HUES64 (cell line): ENCODE measurements at regions not wholly inside any gene's neighbourhood (a gene's known extent, or its start where the extent isn't known, plus 50 kb on each side); places are given as distances from the start of the nearest gene placed in this dataset.

Experiments
- H3K27ac ChIP-seq: 2 replicates; pipeline ENCODE4 v1.7.0; 2013; ENCODE audit warnings: low read depth, low read length, inconsistent platforms
- H3K27me3 ChIP-seq: 2 replicates; pipeline ENCODE4 v1.6.1; 2013; ENCODE audit warnings: mild to moderate bottlenecking, low read length; ENCODE audit not compliant: insufficient read depth
- H3K36me3 ChIP-seq: 2 replicates; pipeline ENCODE4 v1.6.1; 2013; ENCODE audit warnings: mild to moderate bottlenecking, low read length; ENCODE audit not compliant: insufficient read depth
- H3K4me1 ChIP-seq: 2 replicates; pipeline ENCODE4 v1.6.1; 2013; ENCODE audit warnings: mild to moderate bottlenecking, low read length, moderate library complexity; ENCODE audit not compliant: insufficient read depth
- H3K4me3 ChIP-seq: 2 replicates; pipeline ENCODE4 v1.5.1; 2013; ENCODE audit warnings: mild to moderate bottlenecking, low read length, moderate library complexity
- H3K9ac ChIP-seq: 2 replicates; pipeline ENCODE4 v1.6.1; 2013; ENCODE audit warnings: mild to moderate bottlenecking, low read depth, low read length
- H3K9me3 ChIP-seq: 2 replicates; pipeline ENCODE4 v1.6.1; 2013; ENCODE audit warnings: low read depth, low read length; ENCODE audit not compliant: insufficient read depth
- WGBS: fragments of 150-250, 120-280 bp; methylation state at CpG from one replicate; pipeline ENCODE4 v1.1.7; 2013; ENCODE audit warnings: missing lambda C conversion rate; 5-methylcytosine and 5-hydroxymethylcytosine counted together

GRCh38 chr2:238633426-238634328 is 206.9 kb downstream of the ASB1 start:
- Histone ChIP-seq H3K9me3 (no peaks in the 10 kb centered on the region), H3K9ac (no peak overlapping the region), H3K4me1 (no peaks in the 10 kb centered on the region), H3K27me3 (no peaks in the 10 kb centered on the region), H3K27ac (no peak overlapping the region), H3K4me3 (no peak overlapping the region), H3K36me3 (no peaks in the 10 kb centered on the region)
- 91% methylated on average over 40 of the region's 41 CpGs for WGBS

- Histone ChIP-seq H3K27me3 (no peaks in the 10 kb centered on the region), H3K9me3 (no peaks in the 10 kb centered on the region), H3K9ac (no peak overlapping the region), H3K4me1 (no peaks in the 10 kb centered on the region), H3K27ac (no peak overlapping the region), H3K4me3 (no peak overlapping the region), H3K36me3 (no peaks in the 10 kb centered on the region)
- 90% methylated on average over 12 of the region's 12 CpGs for WGBS
These were observed 208.1 kb downstream of the ASB1 start for GRCh38 chr2:238634701-238635357.

- 94% methylated on average over 8 of the region's 8 CpGs for WGBS
- H3K27me3 ChIP-seq = no peaks in the 10 kb centered on the region
These were observed 208.9 kb downstream of the ASB1 start for GRCh38 chr2:238635647-238636051.

GRCh38 chr2:238636269-238637073 is 209.7 kb downstream of the ASB1 start:
- 93% methylated on average over 23 of the region's 23 CpGs for WGBS
- Histone ChIP-seq H3K9ac (no peak overlapping the region), H3K36me3 (no peaks in the 10 kb centered on the region), H3K27me3 (no peaks in the 10 kb centered on the region), H3K27ac (no peak overlapping the region), H3K4me1 (no peaks in the 10 kb centered on the region), H3K4me3 (no peak overlapping the region), H3K9me3 (no peaks in the 10 kb centered on the region)

More at GRCh38 chr2:238635647-238636051, 208.9 kb downstream of the ASB1 start:
- no peaks in the 10 kb centered on the region for H3K9me3 ChIP-seq
- H3K27ac ChIP-seq = no peak overlapping the region
- no peaks in the 10 kb centered on the region for H3K4me1 ChIP-seq
- H3K36me3 ChIP-seq = no peaks in the 10 kb centered on the region
- H3K9ac ChIP-seq = no peak overlapping the region
- H3K4me3 ChIP-seq = no peak overlapping the region

GRCh38 chr2:238638100-238638981 is 209.5 kb upstream of the TWIST2 start:
- no peak overlapping the region for H3K27ac ChIP-seq
- WGBS = 91% methylated on average over 20 of the region's 20 CpGs
- H3K27me3 ChIP-seq = no peaks in the 10 kb centered on the region
- no peak overlapping the region for H3K9ac ChIP-seq
- no peaks in the 10 kb centered on the region for H3K36me3 ChIP-seq
- H3K4me3 ChIP-seq = no peak overlapping the region
- no peaks in the 10 kb centered on the region for H3K9me3 ChIP-seq
- no peaks in the 10 kb centered on the region for H3K4me1 ChIP-seq

GRCh38 chr2:238638982-238639628 is 208.8 kb upstream of the TWIST2 start:
- H3K36me3 ChIP-seq = no peaks in the 10 kb centered on the region
- WGBS = 95% methylated on average over 17 of the region's 17 CpGs
- no peaks in the 10 kb centered on the region for H3K27me3 ChIP-seq
- H3K9ac ChIP-seq = no peak overlapping the region
- H3K9me3 ChIP-seq = no peaks in the 10 kb centered on the region
- H3K27ac ChIP-seq = no peak overlapping the region
- H3K4me3 ChIP-seq = no peak overlapping the region
- no peaks in the 10 kb centered on the region for H3K4me1 ChIP-seq

GRCh38 chr2:238640486-238640885 is 207.4 kb upstream of the TWIST2 start:
- Histone ChIP-seq H3K4me1 (no peaks in the 10 kb centered on the region), H3K9me3 (no peaks in the 10 kb centered on the region), H3K27me3 (no peaks in the 10 kb centered on the region), H3K4me3 (no peak overlapping the region), H3K9ac (no peak overlapping the region), H3K36me3 (no peaks in the 10 kb centered on the region), H3K27ac (no peak overlapping the region)
- 95% methylated on average over 8 of the region's 8 CpGs for WGBS

- WGBS = 96% methylated on average over 12 of the region's 12 CpGs
- Histone ChIP-seq H3K4me3 (no peak overlapping the region), H3K27ac (no peak overlapping the region), H3K36me3 (no peaks in the 10 kb centered on the region), H3K9ac (no peak overlapping the region), H3K9me3 (no peaks in the 10 kb centered on the region), H3K4me1 (no peaks in the 10 kb centered on the region), H3K27me3 (no peaks in the 10 kb centered on the region)
These were observed 204.9 kb upstream of the TWIST2 start for GRCh38 chr2:238642973-238643372.

- 94% methylated on average over 5 of the region's 5 CpGs for WGBS
- H3K27ac ChIP-seq = no peak overlapping the region
- H3K4me1 ChIP-seq = no peaks in the 10 kb centered on the region
- no peaks in the 10 kb centered on the region for H3K36me3 ChIP-seq
- no peaks in the 10 kb centered on the region for H3K9me3 ChIP-seq
- H3K27me3 ChIP-seq = no peaks in the 10 kb centered on the region
- H3K4me3 ChIP-seq = no peak overlapping the region
- H3K9ac ChIP-seq = no peak overlapping the region
These were observed 204.4 kb upstream of the TWIST2 start for GRCh38 chr2:238643400-238643907.
